GM18870 (cell line): ENCODE measurements at regions not wholly inside any gene's neighbourhood (a gene's known extent, or its start where the extent isn't known, plus 50 kb on each side); places are given as distances from the start of the nearest gene placed in this dataset.
"Not testable (repeated sequence)": the region's sequence is repeated elsewhere in the genome, so short reads cannot be mapped to it uniquely, and the experiment has no call there.

Source experiments
- ATAC-seq: cut with Tn5 transposase; IDR thresholded peaks from one replicate; pipeline ENCODE4 v1.9.1; 2021; ENCODE audit warnings: moderate library complexity; ENCODE audit not compliant: unreplicated experiment

GRCh38 chr9:73056245-73056644 is 95.4 kb upstream of the ANXA1 start:
- ATAC-seq = no peak

DNA sequence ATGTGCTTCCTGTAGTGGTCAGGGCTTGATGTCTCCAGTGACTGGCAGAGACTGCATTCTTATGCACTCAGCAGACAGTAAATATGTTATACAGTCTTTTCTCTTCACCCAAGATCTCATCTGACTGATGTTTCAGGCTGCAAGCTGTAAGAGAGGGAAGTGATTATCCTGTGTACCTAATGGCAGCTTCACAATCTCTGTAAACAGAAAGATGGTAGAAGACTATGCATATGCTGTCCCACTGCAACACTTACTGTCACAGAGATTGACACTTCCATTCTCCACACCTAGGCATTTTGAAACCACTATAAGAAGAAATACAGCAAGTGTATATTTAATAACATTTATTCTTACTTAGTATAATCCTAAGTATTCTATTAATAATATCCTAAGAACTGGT is 97.6 kb upstream of the ANXA1 start:
- no peak for ATAC-seq

- no peak for ATAC-seq
Measured at GRCh38 chr9:73053543-73053942, 98.1 kb upstream of the ANXA1 start.

DNA sequence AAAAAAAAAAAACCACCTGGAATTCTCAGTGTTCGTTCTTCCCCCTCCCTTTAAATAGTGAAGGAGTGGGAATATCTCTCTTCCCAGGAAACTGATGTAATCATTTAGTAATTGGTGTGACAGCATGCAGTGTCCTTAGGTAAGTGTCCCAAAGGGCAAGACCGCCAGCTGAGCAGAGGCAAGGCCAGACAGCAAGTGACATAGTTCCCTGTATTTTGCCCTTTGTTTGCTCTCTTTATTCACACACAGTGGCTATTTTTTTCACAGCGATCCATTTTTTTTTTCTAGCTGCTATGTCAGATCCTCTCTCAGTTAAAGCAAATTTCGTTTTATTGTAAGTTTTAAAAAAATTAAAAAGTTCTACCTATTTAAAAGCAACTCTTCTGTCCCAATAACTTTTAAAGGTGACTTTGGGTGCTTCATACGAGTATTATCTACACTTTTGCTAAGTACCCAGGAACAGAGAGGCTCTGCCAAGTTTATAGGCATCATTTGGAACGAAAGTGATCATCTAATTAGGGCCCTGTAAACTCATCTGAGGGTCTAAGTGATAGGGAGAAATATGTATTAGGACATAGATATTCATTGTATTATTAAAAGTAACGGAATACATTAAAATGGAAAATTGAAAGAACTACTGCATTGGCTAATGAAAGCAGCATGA is 98.2 kb upstream of the ALDH1A1 start:
- no peak for ATAC-seq

- ATAC-seq = no peak
Measured at GRCh38 chr9:73050065-73050816, 97.4 kb upstream of the ALDH1A1 start.

GRCh38 chr9:73049280-73049679 is 96.4 kb upstream of the ALDH1A1 start:
- no peak for ATAC-seq

GRCh38 chr9:73046769-73047168 is 93.9 kb upstream of the ALDH1A1 start:
- no peak for ATAC-seq

- ATAC-seq = not testable (repeated sequence)
Measured at GRCh38 chr9:73044776-73045175, 91.9 kb upstream of the ALDH1A1 start.

DNA sequence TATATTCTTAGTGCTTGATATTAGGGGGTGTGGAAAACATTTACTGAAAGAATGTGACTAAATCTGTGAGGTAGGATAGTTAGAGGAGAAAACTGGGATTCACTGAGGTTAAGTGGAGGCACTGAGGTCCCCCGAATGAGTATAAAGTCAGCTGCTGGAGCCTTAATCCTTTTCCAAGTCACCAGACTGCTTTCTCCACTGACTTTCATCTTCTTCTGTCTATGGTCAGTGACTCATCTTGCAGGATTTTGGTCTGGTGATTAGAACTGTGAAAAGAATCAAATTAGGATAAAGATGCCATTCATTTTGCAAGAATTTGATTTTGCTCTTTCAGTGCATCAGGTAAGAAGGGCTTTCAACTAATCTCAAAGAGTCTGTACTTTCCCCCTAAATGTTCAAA is 89.3 kb upstream of the ALDH1A1 start:
- no peak for ATAC-seq

DNA sequence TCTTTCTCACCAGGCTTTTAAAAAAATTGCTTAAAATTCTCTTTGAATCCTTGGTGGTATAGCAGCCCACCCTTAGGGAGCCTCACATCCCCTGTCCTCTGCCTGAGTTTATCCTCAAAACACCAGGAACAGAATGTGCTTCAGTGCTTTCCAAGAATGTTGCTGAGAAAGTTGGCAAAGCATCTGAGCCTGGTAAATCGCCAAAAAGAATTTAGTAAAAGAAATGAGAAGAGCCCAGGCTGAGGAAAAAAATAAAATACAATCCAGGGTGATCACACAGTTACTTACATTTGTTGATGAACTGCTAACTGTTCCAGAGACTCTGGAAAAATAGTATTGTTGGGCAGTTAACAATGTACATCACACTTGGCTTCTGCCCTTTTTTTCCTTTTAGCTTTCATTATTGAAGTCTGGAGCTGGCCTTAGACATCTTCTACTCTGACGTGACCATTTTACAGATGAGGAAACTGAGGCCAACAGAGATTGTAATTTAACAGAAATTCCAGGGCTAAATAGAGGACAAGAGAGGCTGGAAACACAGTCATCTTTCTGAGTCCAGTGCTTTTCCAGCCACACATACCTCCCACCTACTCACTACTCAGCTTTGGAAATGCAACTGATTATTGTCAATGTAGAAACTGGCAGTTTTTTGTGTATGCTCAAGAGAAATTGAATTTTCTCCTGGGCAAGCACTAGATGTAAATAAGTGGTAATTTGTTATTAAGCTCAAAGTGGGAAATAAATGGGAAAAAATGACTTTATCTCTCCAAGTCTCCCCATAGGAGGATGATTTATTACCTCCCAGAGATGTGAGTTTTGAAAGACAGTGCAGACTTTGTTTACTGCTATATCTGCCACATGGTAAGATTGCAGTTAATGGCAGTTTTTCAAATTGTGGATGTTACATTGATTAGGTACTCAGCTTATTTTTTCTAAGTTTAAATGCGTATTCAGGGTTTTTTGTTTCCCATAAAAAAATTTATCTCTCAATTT is 86.7 kb upstream of the ALDH1A1 start:
- ATAC-seq = no peak

DNA sequence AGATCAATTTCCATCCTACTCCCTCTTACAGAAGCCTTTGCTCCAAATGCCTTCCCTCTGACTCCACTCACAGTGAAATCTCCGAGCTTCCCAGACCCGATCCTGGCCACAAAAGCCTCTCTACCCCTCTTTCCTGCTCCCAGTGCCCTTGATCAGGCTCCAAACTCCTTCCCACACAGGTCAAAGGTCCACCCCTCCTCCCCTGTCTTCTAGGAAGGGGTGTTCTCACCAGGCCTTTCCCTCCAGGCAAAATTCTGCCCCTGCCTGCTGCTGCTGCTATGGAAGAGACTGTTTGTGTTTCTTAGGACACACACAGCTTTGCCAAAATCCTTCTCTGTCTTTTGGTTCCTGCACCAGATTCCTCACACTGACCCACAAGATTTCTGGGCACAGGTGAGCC is 85.8 kb upstream of the ALDH1A1 start:
- ATAC-seq = no peak

GRCh38 chr9:73038089-73038509 is 85.2 kb upstream of the ALDH1A1 start:
- ATAC-seq = no peak

DNA sequence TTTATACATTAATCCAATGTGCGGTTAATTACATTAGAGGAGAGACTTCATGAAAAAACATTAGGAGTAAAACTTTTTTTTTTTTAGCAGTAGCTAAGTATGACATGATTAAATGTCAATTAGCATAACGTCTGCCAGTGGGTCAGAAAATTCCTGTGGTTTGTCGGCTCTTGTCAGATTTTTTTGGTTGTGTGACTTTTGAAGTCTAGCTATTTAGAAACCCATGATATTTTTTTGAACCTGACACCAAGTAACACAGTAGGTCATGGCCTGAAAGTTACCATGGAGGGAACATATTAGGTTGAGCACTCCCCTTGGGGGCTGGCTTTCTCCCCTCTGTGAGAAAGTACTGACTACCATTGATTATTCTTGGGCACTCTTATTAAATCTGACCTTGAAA is 84.8 kb upstream of the ALDH1A1 start:
- no peak for ATAC-seq

GRCh38 chr9:73034962-73035361 is 82.1 kb upstream of the ALDH1A1 start:
- ATAC-seq = no peak

GRCh38 chr9:73031350-73031749 is 78.5 kb upstream of the ALDH1A1 start:
- no peak for ATAC-seq

GRCh38 chr9:73030370-73031030 is 77.6 kb upstream of the ALDH1A1 start:
- no peak for ATAC-seq

GRCh38 chr9:73029346-73029745 is 76.5 kb upstream of the ALDH1A1 start:
- no peak for ATAC-seq

- ATAC-seq = no peak
Measured at GRCh38 chr9:73026375-73026774, 73.5 kb upstream of the ALDH1A1 start.

DNA sequence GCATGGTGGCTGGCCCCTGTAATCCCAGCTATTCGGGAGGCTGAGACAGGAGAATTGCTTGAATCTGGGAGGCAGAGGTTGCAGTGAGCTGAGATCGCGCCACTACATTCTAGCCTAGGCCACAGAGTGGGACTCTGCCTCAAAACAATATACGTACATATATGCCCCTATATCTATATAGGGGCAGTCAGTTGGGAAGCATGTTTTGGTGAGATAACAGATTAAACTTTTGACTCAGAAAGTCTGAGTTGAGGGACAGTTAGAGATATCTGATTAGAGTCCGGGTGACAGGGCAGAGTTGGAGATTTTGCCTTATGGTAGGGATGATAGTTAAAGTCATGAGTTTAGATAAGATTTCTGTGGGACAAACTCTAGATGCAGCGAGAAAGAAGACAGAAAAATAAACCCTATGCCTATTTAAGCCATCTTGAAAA is 71.8 kb upstream of the ALDH1A1 start:
- ATAC-seq = no peak

GRCh38 chr9:73023025-73023541 is 70.2 kb upstream of the ALDH1A1 start:
- ATAC-seq = peak; percentile 72

DNA sequence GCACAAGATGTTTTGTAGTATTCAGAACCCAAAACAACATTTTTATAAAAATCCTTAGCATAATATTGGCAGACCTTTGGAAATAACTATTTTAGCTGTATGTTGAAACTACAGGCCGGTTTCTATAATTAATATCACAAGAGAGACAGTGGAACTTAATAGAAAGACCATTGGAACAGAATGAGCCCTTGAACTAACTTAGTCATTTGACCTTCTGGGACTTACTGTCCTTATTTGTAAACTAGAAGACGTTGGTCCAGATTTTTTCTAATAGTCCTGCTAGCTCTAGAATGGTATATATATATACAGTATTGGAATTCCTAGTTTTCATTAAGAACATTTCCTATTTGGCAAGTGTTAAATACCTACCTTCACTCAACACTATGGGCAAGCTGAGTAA is 69.5 kb upstream of the ALDH1A1 start:
- no peak for ATAC-seq
